RWPE1 (cell line): ENCODE measurements at regions not wholly inside any gene's neighbourhood (a gene's known extent, or its start where the extent isn't known, plus 50 kb on each side); places are given as distances from the start of the nearest gene placed in this dataset.

ENCODE experiments used
- CTCF ChIA-PET: fragments of 350-600 bp; sonication (Branson Sonifier 250); formaldehyde crosslinking; extraction: SDS; loops from one replicate; lab custom pipeline; 2021; lab: Yijun Ruan, JAX
- POLR2A ChIA-PET: fragments of 400-600 bp; formaldehyde crosslinking; extraction: SDS; loops from one replicate; lab custom pipeline; 2020; ENCODE audit warnings: antibody characterized with exemption; ENCODE audit not compliant: low non-redundant PET; lab: Yijun Ruan, JAX
- DNase-seq: peaks from one replicate; pipeline ENCODE4 v3.0.0; 2012; ENCODE audit warnings: low spot score
- H3K27ac ChIP-seq: fragments of 450-650 bp; 2 replicates; pipeline ENCODE4 v1.5.1; 2017
- TF ChIP-seq, protein P1 (sequence below): fragments of 450-650 bp; conservative IDR thresholded peaks from 2 replicates; pipeline ENCODE4 v1.5.1; 2017; ENCODE audit warnings: low read depth, mild to moderate bottlenecking

DNA sequence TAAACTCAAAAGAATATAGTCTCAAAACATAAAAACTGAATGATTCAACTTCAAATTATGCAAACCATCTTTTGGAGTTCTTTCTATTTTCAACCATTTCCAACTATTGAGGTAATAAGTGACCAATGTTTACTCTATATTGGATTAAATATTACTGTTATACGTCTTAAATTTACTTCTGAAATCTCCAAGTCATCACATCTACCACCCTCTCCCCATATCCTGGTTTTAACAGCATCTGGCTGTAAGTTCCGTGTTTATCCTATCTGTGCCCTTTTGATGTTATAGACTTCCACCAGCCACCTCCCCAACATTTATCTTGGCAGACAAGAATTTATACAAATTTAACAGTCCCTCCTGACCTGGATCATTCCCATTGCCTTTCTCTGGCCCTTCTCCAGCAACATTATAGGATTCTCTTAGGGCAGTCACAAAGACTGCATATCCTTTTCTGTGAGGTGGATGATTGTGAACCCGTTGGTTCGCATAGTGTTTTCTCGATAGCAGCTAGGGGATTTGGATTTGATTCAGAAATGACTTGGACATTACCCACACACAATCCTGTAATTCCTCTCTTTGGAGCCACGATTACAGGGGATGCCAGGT is 313.4 kb upstream of the FMN2 start:
- DNase-seq = no peak
- TF ChIP-seq, protein P1, sequence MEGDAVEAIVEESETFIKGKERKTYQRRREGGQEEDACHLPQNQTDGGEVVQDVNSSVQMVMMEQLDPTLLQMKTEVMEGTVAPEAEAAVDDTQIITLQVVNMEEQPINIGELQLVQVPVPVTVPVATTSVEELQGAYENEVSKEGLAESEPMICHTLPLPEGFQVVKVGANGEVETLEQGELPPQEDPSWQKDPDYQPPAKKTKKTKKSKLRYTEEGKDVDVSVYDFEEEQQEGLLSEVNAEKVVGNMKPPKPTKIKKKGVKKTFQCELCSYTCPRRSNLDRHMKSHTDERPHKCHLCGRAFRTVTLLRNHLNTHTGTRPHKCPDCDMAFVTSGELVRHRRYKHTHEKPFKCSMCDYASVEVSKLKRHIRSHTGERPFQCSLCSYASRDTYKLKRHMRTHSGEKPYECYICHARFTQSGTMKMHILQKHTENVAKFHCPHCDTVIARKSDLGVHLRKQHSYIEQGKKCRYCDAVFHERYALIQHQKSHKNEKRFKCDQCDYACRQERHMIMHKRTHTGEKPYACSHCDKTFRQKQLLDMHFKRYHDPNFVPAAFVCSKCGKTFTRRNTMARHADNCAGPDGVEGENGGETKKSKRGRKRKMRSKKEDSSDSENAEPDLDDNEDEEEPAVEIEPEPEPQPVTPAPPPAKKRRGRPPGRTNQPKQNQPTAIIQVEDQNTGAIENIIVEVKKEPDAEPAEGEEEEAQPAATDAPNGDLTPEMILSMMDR = no peak
- H3K27ac ChIP-seq = no peak overlapping the region
- CTCF ChIA-PET = no interaction called here
- POLR2A ChIA-PET = no interaction called here

DNA sequence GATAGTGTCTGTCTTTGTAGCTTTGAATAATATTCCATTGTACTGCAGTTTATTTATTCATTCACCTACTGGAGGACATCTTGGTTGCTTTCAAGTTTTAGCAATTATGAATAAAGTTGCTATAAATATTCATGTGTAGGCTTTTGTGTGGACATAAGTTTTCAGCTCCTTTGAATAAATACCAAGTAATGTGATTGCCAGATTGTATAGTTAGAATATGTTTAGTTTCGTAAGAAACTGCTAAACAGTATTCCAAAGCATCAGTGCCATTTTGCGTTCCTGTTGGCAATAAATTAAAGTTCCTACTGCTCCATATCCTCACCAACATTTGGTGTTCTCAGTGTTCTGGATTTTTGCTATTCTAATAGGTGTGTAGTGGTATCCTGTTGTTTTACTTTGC is 311.7 kb upstream of the FMN2 start:
- CTCF ChIA-PET = no interaction called here
- no peak for DNase-seq
- TF ChIP-seq, protein P1 = no peak
- POLR2A ChIA-PET = no interaction called here
- no peak overlapping the region for H3K27ac ChIP-seq

DNA sequence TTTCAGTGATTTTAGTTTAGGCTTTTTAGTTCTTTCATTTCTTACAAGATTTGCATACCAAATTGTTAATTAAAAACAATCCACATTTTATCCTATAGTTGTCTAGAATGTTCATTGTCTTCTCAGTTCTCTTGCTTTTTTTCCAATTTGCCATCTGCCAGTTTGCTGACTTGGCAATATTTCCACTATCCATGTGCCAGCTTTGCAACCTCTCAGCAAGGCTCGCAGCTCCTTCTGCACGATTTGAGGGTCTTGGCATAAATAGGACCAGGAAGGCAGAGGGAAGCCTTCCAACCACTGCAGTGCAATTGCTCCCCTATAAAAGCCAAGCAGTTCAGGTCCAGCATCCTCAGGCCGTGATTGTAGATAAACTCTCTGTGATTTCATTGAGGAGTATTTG is 306.8 kb upstream of the FMN2 start:
- DNase-seq = no peak
- no peak overlapping the region for H3K27ac ChIP-seq
- ChIA-PET CTCF (no interaction called here), POLR2A (no interaction called here)
- TF ChIP-seq, protein P1 = no peak

DNA sequence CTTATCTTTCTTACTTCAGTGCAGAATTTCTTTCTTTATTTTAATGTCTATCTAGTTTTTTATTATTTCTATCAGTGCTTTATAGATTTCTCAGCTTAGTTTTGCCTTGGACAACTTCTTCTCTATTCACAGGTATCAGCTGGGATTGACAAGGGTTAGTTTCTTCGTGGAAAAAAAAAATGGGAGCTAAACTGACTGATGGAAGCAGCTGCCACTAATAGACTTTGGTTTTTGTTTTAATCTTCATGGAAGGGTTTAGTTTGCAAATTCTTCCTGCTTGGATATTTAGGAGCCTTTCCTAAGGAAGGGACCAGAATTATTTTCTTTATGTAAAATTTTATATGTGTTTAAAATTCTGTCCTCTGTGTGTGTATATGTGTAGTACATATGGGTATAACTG is 306.1 kb upstream of the FMN2 start:
- CTCF ChIA-PET = interaction anchor here (0.6 to 0.8 kb wide), 2 partner anchors 380 to 436 kb away, joined by 3 to 10 read pairs; no protein-coding TSS in a partner anchor
- no peak overlapping the region for H3K27ac ChIP-seq
- POLR2A ChIA-PET = no interaction called here
- TF ChIP-seq, protein P1 = no peak
- DNase-seq = no peak

DNA sequence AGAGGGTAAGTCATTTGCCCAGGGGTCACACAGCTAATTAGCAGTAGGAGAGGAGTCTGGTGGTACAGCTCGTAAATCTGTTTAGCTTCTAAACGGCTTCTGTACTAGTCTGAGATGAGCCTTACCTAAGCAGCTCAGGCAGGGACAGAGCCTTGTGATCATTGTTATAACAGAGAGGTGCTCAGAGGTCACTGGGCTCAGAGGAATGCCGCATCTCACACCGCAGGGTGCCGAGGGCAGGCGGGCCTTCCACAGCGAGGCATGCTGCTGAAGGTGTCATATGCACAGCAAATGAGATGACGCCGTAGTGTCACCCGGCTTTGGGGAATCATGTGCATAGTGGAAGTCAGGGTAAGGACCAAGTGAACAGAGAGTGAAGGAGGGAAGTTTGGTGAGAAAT is 305.2 kb upstream of the FMN2 start:
- DNase-seq = no peak
- H3K27ac ChIP-seq = no peak overlapping the region
- POLR2A ChIA-PET = no interaction called here
- TF ChIP-seq, protein P1 = no peak
- CTCF ChIA-PET = interaction anchor here (0.6 to 0.8 kb wide), 2 partner anchors 381 to 437 kb away, joined by 3 to 10 read pairs; no protein-coding TSS in a partner anchor

DNA sequence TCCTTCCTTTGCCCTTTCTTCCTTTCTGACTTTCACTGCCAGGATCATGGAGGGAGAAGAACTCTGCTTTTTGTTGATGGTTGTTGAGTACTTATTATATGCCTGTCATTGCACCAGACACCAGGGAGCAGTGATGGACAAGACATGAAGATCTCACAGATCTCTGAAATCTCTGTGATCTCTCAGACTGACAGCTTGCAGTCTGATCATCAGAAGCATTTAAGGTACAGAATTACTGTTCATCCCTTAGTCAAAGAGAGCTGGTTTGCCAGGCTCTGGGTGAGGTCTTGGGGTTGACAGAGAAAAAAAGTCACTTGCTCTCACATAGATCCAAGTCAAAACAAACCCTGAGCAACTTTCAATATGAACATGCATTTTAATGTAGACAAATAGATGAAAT is 299.5 kb upstream of the FMN2 start:
- DNase-seq = no peak
- POLR2A ChIA-PET = no interaction called here
- TF ChIP-seq, protein P1 = no peak
- CTCF ChIA-PET = no interaction called here
- H3K27ac ChIP-seq = no peak overlapping the region
